Suprapubic skin (tissue), 4 donors: ENCODE measurements at regions not wholly inside any gene's neighbourhood (a gene's known extent, or its start where the extent isn't known, plus 50 kb on each side); places are given as distances from the start of the nearest gene placed in this dataset.

ENCODE experiments used
- DNase-seq, 2 donors: peaks; one replicate each; pipeline ENCODE4 v3.0.0-alpha.2; 2019; ENCODE audit warnings: low spot score in 2 of 2
- H3K27ac ChIP-seq: fragments of 200-600 bp; sonication (generic); one replicate; pipeline ENCODE4 v1.5.1; 2019
- H3K27me3 ChIP-seq: fragments of 200-600 bp; sonication (generic); one replicate; pipeline ENCODE4 v1.5.1; 2019
- H3K36me3 ChIP-seq: fragments of 200-600 bp; sonication (generic); one replicate; pipeline ENCODE4 v1.5.1; 2019
- H3K4me1 ChIP-seq: fragments of 200-600 bp; sonication (generic); one replicate; pipeline ENCODE4 v1.5.1; 2019
- H3K4me3 ChIP-seq: fragments of 200-600 bp; sonication (generic); one replicate; pipeline ENCODE4 v1.5.1; 2019; ENCODE audit warnings: mild to moderate bottlenecking
- H3K9me3 ChIP-seq: fragments of 200-600 bp; sonication (generic); one replicate; pipeline ENCODE4 v1.5.1; 2019
- EP300 ChIP-seq: sonication (generic); formaldehyde crosslinking; IDR thresholded peaks from one replicate; pipeline ENCODE4 v1.6.1; 2017; ENCODE audit warnings: antibody characterized with exemption
- POLR2A ChIP-seq, 2 donors: fragments of 450-650 bp; IDR thresholded peaks; one replicate each; pipeline ENCODE4 v1.6.1; 2017; ENCODE audit warnings: antibody characterized with exemption in 2 of 2, mild to moderate bottlenecking in 2 of 2, moderate library complexity in 2 of 2
- POLR2AphosphoS5 ChIP-seq, 3 donors: sonication (generic); formaldehyde crosslinking; IDR thresholded peaks; one replicate each; pipeline ENCODE4 v1.6.1; 2017; ENCODE audit warnings: antibody characterized with exemption in 3 of 3
- WGBS: methylation state at CpG from one replicate; pipeline ENCODE4 v1.1.5; 2018; 5-methylcytosine and 5-hydroxymethylcytosine counted together
- TF ChIP-seq, protein P1 (sequence below), 2 donors: fragments of 200-600 bp in 1 of 2; fragments of 450-650 bp in 1 of 2; sonication (generic) in 1 of 2; IDR thresholded peaks; one replicate each; pipeline ENCODE4 v1.5.1; 2016 to 2019; ENCODE audit warnings: antibody characterized with exemption in 2 of 2, mild to moderate bottlenecking in 1 of 2, moderate library complexity in 1 of 2

DNA sequence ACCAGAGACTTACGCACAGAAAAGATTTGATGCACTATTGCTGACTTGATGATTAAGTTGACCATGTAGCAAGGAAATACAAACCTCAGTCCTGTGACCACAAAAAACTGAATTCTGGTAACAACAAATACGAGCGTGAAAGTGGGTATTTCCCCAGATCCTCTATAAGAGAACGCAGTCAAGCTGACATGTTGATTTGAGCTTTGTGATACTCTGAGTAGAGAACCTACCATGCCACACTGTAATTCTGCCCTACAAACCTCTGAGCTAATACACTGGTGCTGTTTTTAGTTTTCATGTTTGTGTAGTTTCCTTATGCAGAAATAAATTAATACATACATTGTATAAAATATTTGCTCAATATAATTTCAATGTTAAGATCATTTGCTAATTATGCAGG, 565.6 kb upstream of the EPHA5 start:
- Histone ChIP-seq H3K9me3 (no peaks in the 10 kb centered on the region), H3K4me3 (no peak overlapping the region), H3K27ac (no peak overlapping the region), H3K27me3 (no peaks in the 10 kb centered on the region), H3K4me1 (no peaks in the 10 kb centered on the region), H3K36me3 (no peaks in the 10 kb centered on the region)
- no peak for TF ChIP-seq POLR2A (IDR thresholded peaks at IDR 0.05)
- TF ChIP-seq POLR2AphosphoS5 (IDR thresholded peaks at IDR 0.05), result no peak
- TF ChIP-seq EP300, result no peak
- TF ChIP-seq, protein P1, sequence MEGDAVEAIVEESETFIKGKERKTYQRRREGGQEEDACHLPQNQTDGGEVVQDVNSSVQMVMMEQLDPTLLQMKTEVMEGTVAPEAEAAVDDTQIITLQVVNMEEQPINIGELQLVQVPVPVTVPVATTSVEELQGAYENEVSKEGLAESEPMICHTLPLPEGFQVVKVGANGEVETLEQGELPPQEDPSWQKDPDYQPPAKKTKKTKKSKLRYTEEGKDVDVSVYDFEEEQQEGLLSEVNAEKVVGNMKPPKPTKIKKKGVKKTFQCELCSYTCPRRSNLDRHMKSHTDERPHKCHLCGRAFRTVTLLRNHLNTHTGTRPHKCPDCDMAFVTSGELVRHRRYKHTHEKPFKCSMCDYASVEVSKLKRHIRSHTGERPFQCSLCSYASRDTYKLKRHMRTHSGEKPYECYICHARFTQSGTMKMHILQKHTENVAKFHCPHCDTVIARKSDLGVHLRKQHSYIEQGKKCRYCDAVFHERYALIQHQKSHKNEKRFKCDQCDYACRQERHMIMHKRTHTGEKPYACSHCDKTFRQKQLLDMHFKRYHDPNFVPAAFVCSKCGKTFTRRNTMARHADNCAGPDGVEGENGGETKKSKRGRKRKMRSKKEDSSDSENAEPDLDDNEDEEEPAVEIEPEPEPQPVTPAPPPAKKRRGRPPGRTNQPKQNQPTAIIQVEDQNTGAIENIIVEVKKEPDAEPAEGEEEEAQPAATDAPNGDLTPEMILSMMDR (IDR thresholded peaks at IDR 0.05), result no peak
- WGBS, result 91% methylated on average over 4 of the region's 4 CpGs
- no peak for DNase-seq

DNA sequence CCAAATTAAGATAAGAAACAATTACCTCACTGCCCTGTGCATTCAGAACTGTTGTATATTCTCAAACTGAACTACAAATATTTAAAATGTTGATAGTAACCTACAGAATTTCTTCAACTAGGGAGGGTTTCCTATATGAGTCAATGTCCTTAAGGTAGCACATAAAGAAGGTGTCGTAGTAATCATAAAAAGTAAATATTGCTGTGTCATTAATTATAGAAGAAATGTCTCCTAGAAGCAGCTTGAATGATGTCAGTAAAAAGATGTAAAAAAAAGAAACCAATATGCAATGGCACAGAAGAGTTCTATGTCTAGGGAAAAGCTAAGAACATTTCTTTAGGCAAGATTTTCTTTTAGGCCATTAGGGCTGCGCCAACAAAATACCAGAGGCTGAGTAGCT, 559.6 kb upstream of the EPHA5 start:
- TF ChIP-seq EP300 (no peak), POLR2A (IDR thresholded peaks at IDR 0.05) (no peak), POLR2AphosphoS5 (IDR thresholded peaks at IDR 0.05) (no peak)
- WGBS, result 68% methylated on average over 2 of the region's 2 CpGs
- Histone ChIP-seq H3K4me3 (no peak overlapping the region), H3K4me1 (no peaks in the 10 kb centered on the region), H3K27me3 (no peaks in the 10 kb centered on the region), H3K36me3 (no peaks in the 10 kb centered on the region), H3K27ac (no peak overlapping the region), H3K9me3 (no peaks in the 10 kb centered on the region)
- no peak for DNase-seq

DNA sequence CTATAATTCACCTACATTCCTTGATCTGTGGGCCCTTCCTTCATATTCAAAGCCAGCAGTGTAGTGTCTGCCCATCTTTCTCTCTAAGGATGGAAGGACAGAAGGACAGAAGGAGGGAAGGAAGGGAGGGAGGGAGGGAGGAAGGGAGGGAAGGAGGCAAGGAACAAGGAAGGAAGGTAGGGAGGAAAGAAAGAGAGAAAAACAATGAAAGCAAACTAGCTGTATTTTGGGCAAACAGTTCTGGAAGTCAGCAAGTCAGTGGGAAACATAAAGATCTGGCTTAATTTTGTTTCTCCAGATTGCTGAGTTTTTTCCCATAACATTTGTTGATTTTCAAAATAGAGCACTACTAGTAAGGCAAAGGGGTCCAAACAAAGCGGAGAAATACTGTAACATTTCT, 555.2 kb upstream of the EPHA5 start:
- no peak for DNase-seq
- TF ChIP-seq POLR2A (IDR thresholded peaks at IDR 0.05) (no peak), POLR2AphosphoS5 (IDR thresholded peaks at IDR 0.05) (no peak), EP300 (no peak)
- TF ChIP-seq, protein P1 (IDR thresholded peaks at IDR 0.05), result no peak
- no peaks in the 10 kb centered on the region for H3K27me3 ChIP-seq
- H3K4me1 ChIP-seq, result no peaks in the 10 kb centered on the region
- no peaks in the 10 kb centered on the region for H3K36me3 ChIP-seq
- no peak overlapping the region for H3K4me3 ChIP-seq
- no peaks in the 10 kb centered on the region for H3K9me3 ChIP-seq
- WGBS, result 83% methylated on average over 1 of the region's 1 CpG
- no peak overlapping the region for H3K27ac ChIP-seq

DNA sequence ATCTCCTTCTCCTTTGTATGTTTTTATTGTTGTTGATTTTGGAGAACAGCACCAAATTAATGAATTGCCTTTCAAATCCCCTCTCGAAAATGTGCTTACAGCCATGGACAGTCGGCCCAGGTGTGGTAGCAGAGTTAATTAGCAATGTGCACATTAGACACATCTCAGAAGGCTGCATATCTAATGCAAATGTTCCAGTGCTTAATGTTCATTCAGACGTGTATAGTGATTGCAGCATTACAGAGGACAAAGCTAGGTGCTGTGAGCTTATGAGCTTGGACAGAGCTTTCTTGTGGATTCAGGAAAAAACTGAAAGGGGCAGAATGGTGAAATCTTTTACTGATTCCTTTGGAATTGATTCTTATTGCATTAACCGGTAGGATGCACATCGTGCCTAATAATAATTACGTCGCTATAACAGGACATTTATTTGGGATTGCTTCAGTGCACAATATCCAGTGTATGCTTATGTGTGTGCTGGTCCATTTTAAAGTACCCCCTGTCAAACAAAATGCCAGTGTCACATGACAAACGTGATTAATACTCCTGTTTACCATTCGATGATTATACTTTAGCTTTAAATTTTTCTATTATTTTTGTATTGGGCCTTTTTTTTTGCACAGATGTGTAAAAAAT, 552.9 kb upstream of the EPHA5 start:
- Histone ChIP-seq H3K4me1 (no peaks in the 10 kb centered on the region), H3K4me3 (no peak overlapping the region), H3K9me3 (no peaks in the 10 kb centered on the region), H3K27ac (no peak overlapping the region), H3K36me3 (no peaks in the 10 kb centered on the region), H3K27me3 (no peaks in the 10 kb centered on the region)
- DNase-seq, result no peak
- TF ChIP-seq POLR2AphosphoS5 (IDR thresholded peaks at IDR 0.05) (no peak), POLR2A (IDR thresholded peaks at IDR 0.05) (no peak), EP300 (no peak)
- TF ChIP-seq, protein P1 (IDR thresholded peaks at IDR 0.05), result no peak
- WGBS, result 75% methylated on average over 9 of the region's 9 CpGs

DNA sequence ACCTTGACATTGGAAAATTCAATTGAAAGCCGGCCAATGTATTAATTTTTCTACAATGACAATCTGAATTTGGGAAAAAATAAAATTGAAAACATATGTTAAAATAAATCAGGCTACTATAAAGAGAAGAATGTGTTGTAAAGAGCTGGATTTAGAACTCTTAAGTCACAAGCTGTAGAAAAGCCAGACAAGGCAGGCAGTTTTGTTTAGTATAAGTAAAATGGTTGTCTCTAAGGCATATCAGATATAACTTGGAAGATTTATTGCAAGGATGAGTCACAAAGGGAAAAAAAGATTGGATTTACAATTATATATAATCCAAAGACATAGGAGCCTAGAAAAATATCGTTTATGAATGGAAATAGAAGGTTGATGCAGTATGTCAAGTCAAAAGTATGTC, 549.1 kb upstream of the EPHA5 start:
- Histone ChIP-seq H3K9me3 (no peaks in the 10 kb centered on the region), H3K4me1 (no peaks in the 10 kb centered on the region), H3K27ac (no peak overlapping the region), H3K36me3 (no peaks in the 10 kb centered on the region), H3K27me3 (no peaks in the 10 kb centered on the region), H3K4me3 (no peak overlapping the region)
- TF ChIP-seq EP300 (no peak), POLR2A (IDR thresholded peaks at IDR 0.05) (no peak), POLR2AphosphoS5 (IDR thresholded peaks at IDR 0.05) (no peak)
- TF ChIP-seq, protein P1 (IDR thresholded peaks at IDR 0.05), result no peak
- DNase-seq, result no peak
- 37% methylated on average over 2 of the region's 2 CpGs for WGBS

DNA sequence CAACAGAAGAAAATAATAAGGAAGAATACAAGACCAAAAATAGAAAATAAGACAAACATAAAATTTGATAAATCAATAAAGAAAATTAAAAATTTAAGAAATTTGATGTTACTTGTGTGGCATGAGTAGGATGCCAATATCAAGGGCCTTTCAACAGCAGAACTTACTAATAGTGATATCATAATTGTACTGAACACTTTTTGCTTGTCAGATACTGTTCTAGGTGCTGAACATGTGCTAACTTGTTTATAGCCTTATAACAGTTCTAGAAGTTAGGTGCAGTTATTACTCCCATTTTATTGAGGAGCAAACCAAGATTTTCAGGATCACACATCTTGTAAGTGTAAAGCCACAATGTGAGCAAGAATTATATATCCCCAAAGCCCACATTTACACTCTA, 546.0 kb upstream of the EPHA5 start:
- DNase-seq, result no peak
- H3K27ac ChIP-seq, result no peak overlapping the region
- no peak overlapping the region for H3K4me3 ChIP-seq
- H3K9me3 ChIP-seq, result no peaks in the 10 kb centered on the region
- H3K27me3 ChIP-seq, result no peaks in the 10 kb centered on the region
- no peaks in the 10 kb centered on the region for H3K4me1 ChIP-seq
- no peaks in the 10 kb centered on the region for H3K36me3 ChIP-seq
- TF ChIP-seq, protein P1 (IDR thresholded peaks at IDR 0.05), result no peak
- TF ChIP-seq POLR2A (IDR thresholded peaks at IDR 0.05), result no peak
- no peak for TF ChIP-seq POLR2AphosphoS5 (IDR thresholded peaks at IDR 0.05)
- no peak for TF ChIP-seq EP300
